ENCODE measurements at regions not wholly inside any gene's neighbourhood (a gene's known extent, or its start where the extent isn't known, plus 50 kb on each side); places are given as distances from the start of the nearest gene placed in this dataset.

DNA sequence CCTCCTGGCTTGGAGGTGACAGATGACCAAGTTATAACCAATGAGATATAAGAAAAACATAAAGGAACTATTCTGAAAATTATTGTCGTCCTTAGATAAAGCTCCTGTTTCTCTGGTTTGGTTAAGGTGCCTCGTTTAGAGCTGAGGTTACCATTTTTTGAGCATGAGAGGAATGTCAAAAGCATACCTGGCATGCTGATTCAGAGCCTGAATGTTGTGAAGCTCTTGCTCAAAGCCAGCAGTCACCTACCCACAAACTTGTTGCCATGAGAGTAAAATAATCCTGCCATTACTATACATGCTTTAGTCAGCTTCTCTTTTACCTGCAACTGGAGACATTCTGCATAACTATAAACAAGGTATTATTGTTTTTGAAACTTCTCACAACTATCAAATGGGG lies 1116.2 kb downstream of the DIAPH3 start:
- TF ChIP-seq, protein P1, sequence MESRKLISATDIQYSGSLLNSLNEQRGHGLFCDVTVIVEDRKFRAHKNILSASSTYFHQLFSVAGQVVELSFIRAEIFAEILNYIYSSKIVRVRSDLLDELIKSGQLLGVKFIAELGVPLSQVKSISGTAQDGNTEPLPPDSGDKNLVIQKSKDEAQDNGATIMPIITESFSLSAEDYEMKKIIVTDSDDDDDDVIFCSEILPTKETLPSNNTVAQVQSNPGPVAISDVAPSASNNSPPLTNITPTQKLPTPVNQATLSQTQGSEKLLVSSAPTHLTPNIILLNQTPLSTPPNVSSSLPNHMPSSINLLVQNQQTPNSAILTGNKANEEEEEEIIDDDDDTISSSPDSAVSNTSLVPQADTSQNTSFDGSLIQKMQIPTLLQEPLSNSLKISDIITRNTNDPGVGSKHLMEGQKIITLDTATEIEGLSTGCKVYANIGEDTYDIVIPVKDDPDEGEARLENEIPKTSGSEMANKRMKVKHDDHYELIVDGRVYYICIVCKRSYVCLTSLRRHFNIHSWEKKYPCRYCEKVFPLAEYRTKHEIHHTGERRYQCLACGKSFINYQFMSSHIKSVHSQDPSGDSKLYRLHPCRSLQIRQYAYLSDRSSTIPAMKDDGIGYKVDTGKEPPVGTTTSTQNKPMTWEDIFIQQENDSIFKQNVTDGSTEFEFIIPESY (IDR thresholded peaks at IDR 0.05), result no peak
- TF ChIP-seq FOXA1 (IDR thresholded peaks at IDR 0.05), result no peak
- no peak for TF ChIP-seq YY1 (IDR thresholded peaks at IDR 0.05)
- TF ChIP-seq SP1 (IDR thresholded peaks at IDR 0.05), result no peak
- no peak for TF ChIP-seq EGR1 (IDR thresholded peaks at IDR 0.05; ENCODE audit: low read depth in 2 of 2)
- no peak for TF ChIP-seq GABPA (IDR thresholded peaks at IDR 0.05 in 1 of 2, conservative IDR thresholded peaks at IDR 0.05 in 1 of 2)
- no peak for TF ChIP-seq TAF1 (conservative IDR thresholded peaks at IDR 0.05)
- no peak for TF ChIP-seq JUND (IDR thresholded peaks at IDR 0.05)
- no peak for TF ChIP-seq NR2F2 (IDR thresholded peaks at IDR 0.05)
- no peak for TF ChIP-seq FOXA2 (IDR thresholded peaks at IDR 0.05)
- TF ChIP-seq RAD21 (IDR thresholded peaks at IDR 0.05), result no peak
- TF ChIP-seq RXRA (IDR thresholded peaks at IDR 0.05), result no peak
- TF ChIP-seq ATF3 (IDR thresholded peaks at IDR 0.05), result no peak
- no peak for TF ChIP-seq HNF4G (IDR thresholded peaks at IDR 0.05)
- TF ChIP-seq, protein P2, sequence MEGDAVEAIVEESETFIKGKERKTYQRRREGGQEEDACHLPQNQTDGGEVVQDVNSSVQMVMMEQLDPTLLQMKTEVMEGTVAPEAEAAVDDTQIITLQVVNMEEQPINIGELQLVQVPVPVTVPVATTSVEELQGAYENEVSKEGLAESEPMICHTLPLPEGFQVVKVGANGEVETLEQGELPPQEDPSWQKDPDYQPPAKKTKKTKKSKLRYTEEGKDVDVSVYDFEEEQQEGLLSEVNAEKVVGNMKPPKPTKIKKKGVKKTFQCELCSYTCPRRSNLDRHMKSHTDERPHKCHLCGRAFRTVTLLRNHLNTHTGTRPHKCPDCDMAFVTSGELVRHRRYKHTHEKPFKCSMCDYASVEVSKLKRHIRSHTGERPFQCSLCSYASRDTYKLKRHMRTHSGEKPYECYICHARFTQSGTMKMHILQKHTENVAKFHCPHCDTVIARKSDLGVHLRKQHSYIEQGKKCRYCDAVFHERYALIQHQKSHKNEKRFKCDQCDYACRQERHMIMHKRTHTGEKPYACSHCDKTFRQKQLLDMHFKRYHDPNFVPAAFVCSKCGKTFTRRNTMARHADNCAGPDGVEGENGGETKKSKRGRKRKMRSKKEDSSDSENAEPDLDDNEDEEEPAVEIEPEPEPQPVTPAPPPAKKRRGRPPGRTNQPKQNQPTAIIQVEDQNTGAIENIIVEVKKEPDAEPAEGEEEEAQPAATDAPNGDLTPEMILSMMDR (IDR thresholded peaks at IDR 0.05; ENCODE audit: low read depth, low read length, missing input control), result no peak
- WGBS, result 60% methylated on average over 2 of the region's 2 CpGs
- Histone ChIP-seq H3K9ac (ENCODE audit: low read depth in 1 of 2, low read length in 2 of 2) (no peak overlapping the region), H3K9me3 (ENCODE audit: control insufficient read depth in 4 of 4, low read length in 3 of 4) (no peaks in the 10 kb centered on the region), H3K27me3 (ENCODE audit: control insufficient read depth in 4 of 4, insufficient read depth in 4 of 4, low read length in 3 of 4) (peaks cover 0 to 2% (median 0%) of the 10 kb centered on the region in 4 donors), H3K4me1 (ENCODE audit: control insufficient read depth in 4 of 4, insufficient read depth in 4 of 4, low read length in 3 of 4) (no peaks in the 10 kb centered on the region), H3K36me3 (ENCODE audit: control insufficient read depth in 4 of 4, insufficient read depth in 3 of 4, low read depth in 1 of 4, low read length in 3 of 4) (no peaks in the 10 kb centered on the region), H3K27ac (ENCODE audit: low read depth in 1 of 2, low read length in 2 of 2) (no peak overlapping the region), H3K4me3 (ENCODE audit: low read depth in 1 of 3, low read length in 3 of 3) (no peak overlapping the region)
- no peak for DNase-seq (ENCODE audit: low spot score)

GRCh38 chr13:59061621-59062020 lies 1102.1 kb downstream of the DIAPH3 start:
- no peak overlapping the region for H3K27ac ChIP-seq (ENCODE audit: low read depth in 1 of 2, low read length in 2 of 2)
- H3K9me3 ChIP-seq (ENCODE audit: control insufficient read depth in 4 of 4, low read length in 3 of 4), result no peaks in the 10 kb centered on the region
- H3K4me1 ChIP-seq (ENCODE audit: control insufficient read depth in 4 of 4, insufficient read depth in 4 of 4, low read length in 3 of 4), result no peaks in the 10 kb centered on the region
- no peaks in the 10 kb centered on the region for H3K27me3 ChIP-seq (ENCODE audit: control insufficient read depth in 4 of 4, insufficient read depth in 4 of 4, low read length in 3 of 4)
- no peak for TF ChIP-seq TAF1 (conservative IDR thresholded peaks at IDR 0.05)
- TF ChIP-seq, protein P1 (IDR thresholded peaks at IDR 0.05), result no peak
- no peak for TF ChIP-seq SP1 (IDR thresholded peaks at IDR 0.05)
- TF ChIP-seq, protein P3, sequence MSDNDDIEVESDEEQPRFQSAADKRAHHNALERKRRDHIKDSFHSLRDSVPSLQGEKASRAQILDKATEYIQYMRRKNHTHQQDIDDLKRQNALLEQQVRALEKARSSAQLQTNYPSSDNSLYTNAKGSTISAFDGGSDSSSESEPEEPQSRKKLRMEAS (IDR thresholded peaks at IDR 0.05), result no peak
- TF ChIP-seq FOXA1 (IDR thresholded peaks at IDR 0.05), result no peak
- TF ChIP-seq HNF4A (conservative IDR thresholded peaks at IDR 0.05), result no peak
- TF ChIP-seq NR2F2 (IDR thresholded peaks at IDR 0.05), result no peak
- no peak for TF ChIP-seq RXRA (IDR thresholded peaks at IDR 0.05)
- TF ChIP-seq, protein P2 (IDR thresholded peaks at IDR 0.05; ENCODE audit: low read depth, low read length, missing input control), result no peak
- TF ChIP-seq ATF3 (IDR thresholded peaks at IDR 0.05), result no peak
- no peak for TF ChIP-seq RAD21 (IDR thresholded peaks at IDR 0.05)
- no peak for TF ChIP-seq HNF4G (IDR thresholded peaks at IDR 0.05)
- TF ChIP-seq JUND (IDR thresholded peaks at IDR 0.05), result no peak
- no peak for TF ChIP-seq FOXA2 (IDR thresholded peaks at IDR 0.05)
- no peak for TF ChIP-seq REST (IDR thresholded peaks at IDR 0.05)
- TF ChIP-seq EGR1 (IDR thresholded peaks at IDR 0.05; ENCODE audit: low read depth in 2 of 2), result no peak
- no peak for TF ChIP-seq GABPA (IDR thresholded peaks at IDR 0.05 in 1 of 2, conservative IDR thresholded peaks at IDR 0.05 in 1 of 2)
- TF ChIP-seq YY1 (IDR thresholded peaks at IDR 0.05), result no peak
- DNase-seq (ENCODE audit: low spot score), result no peak
- no peak overlapping the region for H3K4me3 ChIP-seq (ENCODE audit: low read depth in 1 of 3, low read length in 3 of 3)
- no peak overlapping the region for H3K9ac ChIP-seq (ENCODE audit: low read depth in 1 of 2, low read length in 2 of 2)
- WGBS, result 56% methylated on average over 1 of the region's 1 CpG
- H3K36me3 ChIP-seq (ENCODE audit: control insufficient read depth in 4 of 4, insufficient read depth in 3 of 4, low read depth in 1 of 4, low read length in 3 of 4), result no peaks in the 10 kb centered on the region
